Peyer's patch (tissue), 4 donors: ENCODE measurements at regions not wholly inside any gene's neighbourhood (a gene's known extent, or its start where the extent isn't known, plus 50 kb on each side); places are given as distances from the start of the nearest gene placed in this dataset.

Experiments
- DNase-seq, 3 donors: peaks; one replicate each; pipeline ENCODE4 v3.0.0-alpha.2; 2017 to 2019
- H3K27ac ChIP-seq, 4 donors: fragments of 200-600 bp; sonication (generic); one replicate each; pipeline ENCODE4 v1.5.1; 2016 to 2019
- H3K27me3 ChIP-seq, 2 donors: fragments of 200-600 bp; sonication (generic); one replicate each; pipeline ENCODE4 v1.5.1; 2019
- H3K36me3 ChIP-seq, 3 donors: fragments of 200-600 bp; sonication (generic); one replicate each; pipeline ENCODE4 v1.5.1; 2016 to 2019
- H3K4me1 ChIP-seq, 4 donors: fragments of 200-600 bp; sonication (generic); one replicate each; pipeline ENCODE4 v1.5.1; 2016 to 2019
- H3K4me3 ChIP-seq, 4 donors: fragments of 200-600 bp; sonication (generic); 1 replicate in 3 of 4; 2 replicates in 1 of 4; pipeline ENCODE4 v1.5.1; 2016 to 2019; ENCODE audit warnings: mild to moderate bottlenecking in 1 of 4
- H3K9me3 ChIP-seq, 4 donors: fragments of 200-600 bp; sonication (generic); one replicate each; pipeline ENCODE4 v1.5.1; 2016 to 2019; ENCODE audit warnings: mild to moderate bottlenecking in 1 of 4
- CTCF ChIP-seq, 6 experiments: fragments of 450-650 bp in 4 of 6; fragments of 200-600 bp in 2 of 6; sonication (generic) in 1 of 6; IDR thresholded peaks; one replicate each; pipeline ENCODE4 v1.5.1; 2017 to 2019; ENCODE audit warnings: antibody characterized with exemption in 6 of 6, mild to moderate bottlenecking in 3 of 6, moderate library complexity in 1 of 6
- POLR2A ChIP-seq, 2 donors: fragments of 450-650 bp; IDR thresholded peaks; one replicate each; pipeline ENCODE4 v1.5.1; 2017; ENCODE audit warnings: antibody characterized with exemption in 2 of 2, mild to moderate bottlenecking in 2 of 2, moderate library complexity in 2 of 2

GRCh38 chr1:78722947-78723346, 73.3 kb downstream of the IFI44 start:
- Histone ChIP-seq H3K27me3 (no peaks in the 10 kb centered on the region), H3K4me1 (no peaks in the 10 kb centered on the region), H3K9me3 (no peaks in the 10 kb centered on the region), H3K36me3 (no peaks in the 10 kb centered on the region), H3K4me3 (no peak overlapping the region), H3K27ac (no peak overlapping the region)
- TF ChIP-seq POLR2A (IDR thresholded peaks at IDR 0.05): no peak
- no peak for TF ChIP-seq CTCF (IDR thresholded peaks at IDR 0.05)
- no peak for DNase-seq

- Histone ChIP-seq H3K9me3 (no peaks in the 10 kb centered on the region), H3K36me3 (no peaks in the 10 kb centered on the region), H3K27ac (no peak overlapping the region), H3K27me3 (no peaks in the 10 kb centered on the region), H3K4me3 (no peak overlapping the region), H3K4me1 (no peaks in the 10 kb centered on the region)
- no peak for TF ChIP-seq POLR2A (IDR thresholded peaks at IDR 0.05)
- TF ChIP-seq CTCF (IDR thresholded peaks at IDR 0.05): no peak
- no peak for DNase-seq
Observed at GRCh38 chr1:78726686-78727085, 77.1 kb downstream of the IFI44 start.

- no peaks in the 10 kb centered on the region for H3K36me3 ChIP-seq
- no peaks in the 10 kb centered on the region for H3K27me3 ChIP-seq
- H3K4me3 ChIP-seq: no peak overlapping the region
- no peaks in the 10 kb centered on the region for H3K9me3 ChIP-seq
- no peak overlapping the region for H3K27ac ChIP-seq
- H3K4me1 ChIP-seq: no peaks in the 10 kb centered on the region
- TF ChIP-seq POLR2A (IDR thresholded peaks at IDR 0.05) (no peak), CTCF (IDR thresholded peaks at IDR 0.05) (no peak)
- DNase-seq: no peak
Observed at GRCh38 chr1:78728359-78728758, 78.7 kb downstream of the IFI44 start.

GRCh38 chr1:78730054-78730453, 80.4 kb downstream of the IFI44 start:
- DNase-seq: no peak
- no peak overlapping the region for H3K27ac ChIP-seq
- no peaks in the 10 kb centered on the region for H3K36me3 ChIP-seq
- no peak for TF ChIP-seq POLR2A (IDR thresholded peaks at IDR 0.05)
- TF ChIP-seq CTCF (IDR thresholded peaks at IDR 0.05): no peak
- H3K4me3 ChIP-seq: no peak overlapping the region
- no peaks in the 10 kb centered on the region for H3K4me1 ChIP-seq
- H3K9me3 ChIP-seq: no peaks in the 10 kb centered on the region
- no peaks in the 10 kb centered on the region for H3K27me3 ChIP-seq

GRCh38 chr1:78731674-78732073, 82.0 kb downstream of the IFI44 start:
- DNase-seq: no peak
- H3K27ac ChIP-seq: no peak overlapping the region
- no peaks in the 10 kb centered on the region for H3K4me1 ChIP-seq
- H3K36me3 ChIP-seq: no peaks in the 10 kb centered on the region
- H3K9me3 ChIP-seq: no peaks in the 10 kb centered on the region
- no peak overlapping the region for H3K4me3 ChIP-seq
- no peaks in the 10 kb centered on the region for H3K27me3 ChIP-seq
- TF ChIP-seq CTCF (IDR thresholded peaks at IDR 0.05) (no peak), POLR2A (IDR thresholded peaks at IDR 0.05) (no peak)

- H3K27me3 ChIP-seq: no peaks in the 10 kb centered on the region
- H3K27ac ChIP-seq: no peak overlapping the region
- H3K4me3 ChIP-seq: no peak overlapping the region
- DNase-seq: no peak
- TF ChIP-seq POLR2A (IDR thresholded peaks at IDR 0.05) (no peak), CTCF (IDR thresholded peaks at IDR 0.05) (no peak)
- no peaks in the 10 kb centered on the region for H3K9me3 ChIP-seq
- H3K4me1 ChIP-seq: no peaks in the 10 kb centered on the region
- no peaks in the 10 kb centered on the region for H3K36me3 ChIP-seq
Observed at GRCh38 chr1:78737241-78737640, 87.6 kb downstream of the IFI44 start.
